ENCODE measurements at regions not wholly inside any gene's neighbourhood (a gene's known extent, or its start where the extent isn't known, plus 50 kb on each side); places are given as distances from the start of the nearest gene placed in this dataset.

GRCh38 chr18:78517328-78517727 lies 462.3 kb upstream of the SALL3 start:
- DNase-seq (ENCODE audit: low read depth) = no peak
- H3K4me3 ChIP-seq (ENCODE audit: low read length) = no peak overlapping the region
- TF ChIP-seq CTCF (conservative IDR thresholded peaks at IDR 0.05; ENCODE audit: low read length) = no peak

GRCh38 chr18:78517973-78518372 lies 461.6 kb upstream of the SALL3 start:
- no peak overlapping the region for H3K4me3 ChIP-seq (ENCODE audit: low read length)
- no peak for TF ChIP-seq CTCF (conservative IDR thresholded peaks at IDR 0.05; ENCODE audit: low read length)
- no peak for DNase-seq (ENCODE audit: low read depth)

DNA sequence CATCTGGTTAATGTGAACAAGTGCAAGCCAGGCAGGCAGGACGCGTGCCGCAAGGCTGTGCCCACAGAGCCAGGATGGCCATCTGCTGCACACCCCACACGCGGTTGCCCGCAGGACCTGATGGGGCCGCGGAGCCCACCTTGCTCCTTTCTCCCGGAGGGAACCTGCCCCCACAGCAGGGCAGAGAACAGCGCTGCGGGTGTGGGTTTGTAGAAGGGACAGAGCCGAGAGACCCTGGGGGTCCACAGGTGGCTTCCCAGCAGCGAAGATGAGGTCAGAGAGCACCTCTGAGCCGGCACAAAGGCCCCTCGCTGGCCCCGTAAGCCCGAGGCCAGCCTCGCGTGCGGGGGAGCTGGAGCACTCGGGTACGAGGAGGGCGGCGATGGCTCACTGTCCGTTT lies 460.8 kb upstream of the SALL3 start:
- TF ChIP-seq CTCF (conservative IDR thresholded peaks at IDR 0.05; ENCODE audit: low read length) = no peak
- DNase-seq (ENCODE audit: low read depth) = no peak
- H3K4me3 ChIP-seq (ENCODE audit: low read length) = no peak overlapping the region

DNA sequence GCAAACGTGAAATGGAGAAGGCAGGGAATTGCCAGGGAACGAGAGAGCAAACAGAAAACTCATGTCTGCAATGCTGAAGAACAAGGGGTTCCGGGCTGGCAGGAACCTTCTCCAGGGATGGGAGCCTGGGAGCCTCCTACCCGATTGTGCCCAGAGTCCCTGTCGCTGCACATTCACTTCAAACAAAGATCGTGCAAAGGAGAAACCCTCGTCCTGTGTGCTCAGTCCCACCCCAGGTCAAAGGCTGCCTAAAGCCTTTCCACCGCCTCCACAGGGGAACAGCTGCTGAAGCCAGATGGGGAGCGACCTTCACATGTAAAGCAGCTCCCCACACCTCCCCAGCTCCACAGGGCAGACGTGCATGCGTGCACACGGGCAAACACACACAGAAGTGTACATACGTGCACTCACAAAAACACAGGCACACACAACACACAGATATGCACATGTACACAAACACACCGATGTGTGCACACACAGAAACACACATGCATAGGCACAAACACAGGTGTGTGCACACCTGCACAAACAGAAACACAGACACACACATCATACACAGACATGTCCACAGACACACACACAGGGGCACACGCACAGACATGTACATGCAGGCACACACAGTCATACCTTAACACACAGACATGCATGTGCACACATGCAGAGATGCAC lies 460.1 kb upstream of the SALL3 start:
- no peak for TF ChIP-seq CTCF (conservative IDR thresholded peaks at IDR 0.05; ENCODE audit: low read length)
- no peak overlapping the region for H3K4me3 ChIP-seq (ENCODE audit: low read length)
- no peak for DNase-seq (ENCODE audit: low read depth)

DNA sequence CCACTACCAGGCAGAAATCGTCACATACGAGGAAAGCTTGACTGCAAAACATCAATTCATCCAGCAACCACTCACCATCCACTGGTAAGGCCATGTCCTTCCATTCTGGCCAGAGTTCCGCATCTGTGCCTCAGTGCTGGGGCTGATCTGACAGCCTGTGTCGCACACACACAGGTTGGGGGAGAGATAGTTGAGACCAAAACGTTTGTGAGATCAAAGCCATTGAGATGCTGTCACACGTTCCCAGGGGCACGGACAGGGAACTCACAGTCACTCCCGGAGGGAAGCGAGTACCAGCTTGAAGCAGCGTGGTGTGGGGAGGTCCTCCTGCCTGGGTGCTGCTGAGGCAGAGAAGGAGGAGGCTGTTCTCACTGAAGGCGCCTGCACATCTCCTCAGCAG lies 458.5 kb upstream of the SALL3 start:
- no peak for DNase-seq (ENCODE audit: low read depth)
- TF ChIP-seq CTCF (conservative IDR thresholded peaks at IDR 0.05; ENCODE audit: low read length) = no peak
- H3K4me3 ChIP-seq (ENCODE audit: low read length) = no peak overlapping the region

GRCh38 chr18:78521744-78522143 lies 457.9 kb upstream of the SALL3 start:
- H3K4me3 ChIP-seq (ENCODE audit: low read length) = no peak overlapping the region
- no peak for DNase-seq (ENCODE audit: low read depth)
- TF ChIP-seq CTCF (conservative IDR thresholded peaks at IDR 0.05; ENCODE audit: low read length) = no peak

- H3K4me3 ChIP-seq (ENCODE audit: low read length) = no peak overlapping the region
- no peak for DNase-seq (ENCODE audit: low read depth)
- no peak for TF ChIP-seq CTCF (conservative IDR thresholded peaks at IDR 0.05; ENCODE audit: low read length)
Measured at GRCh38 chr18:78522507-78522906, 457.1 kb upstream of the SALL3 start.

Measured in AG10803 (cell line).